HepG2 (cell line): ENCODE measurements at regions not wholly inside any gene's neighbourhood (a gene's known extent, or its start where the extent isn't known, plus 50 kb on each side); places are given as distances from the start of the nearest gene placed in this dataset.
A peak's percentile ranks its signal among the peaks of the same experiment; 100 is the strongest.

Experiments
- ATAC-seq: fragments of 200-7000 bp; cut with Tn5 transposase; 3 replicates; pipeline ENCODE4 v1.9.1; 2020; ENCODE audit warnings: mild to moderate bottlenecking, moderate library complexity
- BruUV-seq: library from RNA; stranded (reverse); fragments of 400-500 nt; replicated peaks from 2 replicates; lab custom pipeline; 2021; lab: Mats Ljungman, UMichigan
- CTCF ChIA-PET: fragments of 300-600 bp; formaldehyde crosslinking; extraction: SDS; loops from one replicate; lab custom pipeline; 2021; ENCODE audit warnings: low total read pairs, inconsistent platforms, low intra/inter-chr PET ratio; lab: Yijun Ruan, JAX
- POLR2A ChIA-PET: fragments of 350-600 bp; sonication (Branson Sonifier 250); formaldehyde crosslinking; loops from one replicate; lab custom pipeline; 2020; ENCODE audit warnings: antibody characterized with exemption, inconsistent platforms; lab: Yijun Ruan, JAX
- DNase-seq: peaks from one replicate; pipeline ENCODE4 v3.0.0-alpha.2; 2015; ENCODE audit warnings: low spot score
- FAIRE-seq: peaks from 3 replicates; lab custom pipeline; 2011; peaks lifted over from hg19 to GRCh38; lab: Jason Lieb, UNC
- H2AFZ ChIP-seq: one replicate; pipeline ENCODE4 v1.6.1; 2011; ENCODE audit warnings: low read length, inconsistent platforms
- H3K27ac ChIP-seq: fragments of 300-600 bp; 3 replicates; pipeline ENCODE4 v1.8.0; 2011; ENCODE audit warnings: mixed run types, mild to moderate bottlenecking, mixed read lengths, low read length, inconsistent platforms; ENCODE audit not compliant: insufficient read depth; ENCODE audit errors: extremely low read length
- H3K27me3 ChIP-seq, 2 experiments: fragments of 200-600 bp in 1 of 2; 2 replicates in 1 of 2; 3 replicates in 1 of 2; pipeline versions ENCODE4 v1.6.0 to v1.8.0; 2011; ENCODE audit warnings: low read length in 2 of 2, mild to moderate bottlenecking in 2 of 2, moderate library complexity in 2 of 2, inconsistent platforms in 1 of 2; ENCODE audit not compliant: insufficient read depth in 2 of 2, control insufficient read depth in 1 of 2
- H3K36me3 ChIP-seq, 2 experiments: fragments of 200-600 bp in 1 of 2; replicated peaks in 1 of 2; 2 replicates in 1 of 2; 3 replicates in 1 of 2; pipeline versions ENCODE4 v1.5.1 to v1.8.0; 2011; ENCODE audit warnings: low read length in 2 of 2, inconsistent platforms in 1 of 2; ENCODE audit not compliant: insufficient read depth in 2 of 2, control insufficient read depth in 1 of 2
- H3K4me1 ChIP-seq: 2 replicates; pipeline ENCODE4 v1.5.1; 2012; ENCODE audit warnings: low read length, inconsistent platforms; ENCODE audit not compliant: insufficient read depth
- H3K4me2 ChIP-seq: 2 replicates; pipeline ENCODE4 v1.6.0; 2011; ENCODE audit warnings: low read depth, low read length, inconsistent platforms
- H3K4me3 ChIP-seq, 3 experiments: fragments of 200-600 bp in 1 of 3; sonication (generic), shearing (Covaris generic) in 1 of 3; replicated peaks in 1 of 3; 2 replicates each; pipeline ENCODE4 v1.5.1; 2011 to 2016; ENCODE audit warnings: low read length in 3 of 3, inconsistent platforms in 2 of 3, low read depth in 2 of 3, mild to moderate bottlenecking in 2 of 3, control low read depth in 1 of 3, mixed read lengths in 1 of 3; ENCODE audit not compliant: insufficient read depth in 1 of 3
- H3K79me2 ChIP-seq: one replicate; pipeline ENCODE4 v1.6.1; 2011; ENCODE audit warnings: low read length, inconsistent platforms; ENCODE audit not compliant: insufficient read depth
- H3K9ac ChIP-seq: 2 replicates; pipeline ENCODE4 v1.6.0; 2011; ENCODE audit warnings: mild to moderate bottlenecking, low read depth, low read length, inconsistent platforms; ENCODE audit not compliant: insufficient read depth
- H3K9me3 ChIP-seq: 2 replicates; pipeline ENCODE4 v1.5.1; 2012; ENCODE audit warnings: mild to moderate bottlenecking, low read length
- H4K20me1 ChIP-seq: 2 replicates; pipeline ENCODE4 v1.6.0; 2011; ENCODE audit warnings: inconsistent platforms, mild to moderate bottlenecking, low read length, moderate library complexity; ENCODE audit not compliant: insufficient read depth
- ARNTL ChIP-seq: sonication (generic); formaldehyde crosslinking; IDR thresholded peaks from 2 replicates; pipeline ENCODE4 v1.4.0; 2020; ENCODE audit warnings: mild to moderate bottlenecking, missing genetic modification reagents
- DPF2 ChIP-seq: sonication (generic); formaldehyde crosslinking; IDR thresholded peaks from 2 replicates; pipeline ENCODE4 v1.4.0; 2020; ENCODE audit warnings: mild to moderate bottlenecking, low read depth, missing genetic modification reagents, borderline replicate concordance
- MAF1 ChIP-seq: sonication (generic); formaldehyde crosslinking; IDR thresholded peaks from 2 replicates; pipeline ENCODE4 v1.5.0; 2020; ENCODE audit warnings: missing genetic modification reagents, borderline replicate concordance
- MYC ChIP-seq: sonication (generic); formaldehyde crosslinking; IDR thresholded peaks from 2 replicates; pipeline ENCODE4 v1.9.0; 2021; ENCODE audit warnings: missing genetic modification reagents, borderline replicate concordance
- NFYC ChIP-seq: IDR thresholded peaks from 2 replicates; pipeline ENCODE4 v1.6.1; 2016; ENCODE audit warnings: missing genetic modification reagents, missing compliant biosample characterization
- SP5 ChIP-seq: IDR thresholded peaks from 2 replicates; pipeline ENCODE4 v1.6.1; 2016; ENCODE audit warnings: low read depth, borderline replicate concordance
- TBP ChIP-seq: sonication (generic); formaldehyde crosslinking; IDR thresholded peaks from 2 replicates; pipeline ENCODE4 v1.5.0; 2020; ENCODE audit warnings: missing genetic modification reagents
- XRCC5 ChIP-seq: fragments of 200-400 bp; formaldehyde crosslinking; optimal IDR thresholded peaks from 2 replicates; pipeline ENCODE3; 2017; ENCODE audit warnings: mild to moderate bottlenecking, low read length
- ZBTB38 ChIP-seq: sonication (generic); formaldehyde crosslinking; IDR thresholded peaks from 2 replicates; pipeline ENCODE4 v1.5.1; 2020; ENCODE audit warnings: mild to moderate bottlenecking, missing genetic modification reagents
- ZNF160 ChIP-seq: sonication (generic); formaldehyde crosslinking; IDR thresholded peaks from 2 replicates; pipeline ENCODE4 v1.8.0; 2022; ENCODE audit warnings: mild to moderate bottlenecking, inconsistent platforms, missing genetic modification reagents
- ZNF264 ChIP-seq: sonication (generic); formaldehyde crosslinking; IDR thresholded peaks from 2 replicates; pipeline ENCODE4 v1.4.0; 2020; ENCODE audit warnings: missing genetic modification reagents
- ZNF672 ChIP-seq: sonication (generic); formaldehyde crosslinking; IDR thresholded peaks from 2 replicates; pipeline ENCODE4 v1.8.1; 2022; ENCODE audit warnings: missing genetic modification reagents
- ZSCAN21 ChIP-seq: sonication (generic); formaldehyde crosslinking; IDR thresholded peaks from 2 replicates; pipeline ENCODE4 v1.8.0; 2022; ENCODE audit warnings: mild to moderate bottlenecking, missing genetic modification reagents, moderate library complexity, borderline replicate concordance
- WGBS: methylation state at CpG from one replicate; pipeline ENCODE4 v1.1.6; 2017; ENCODE audit warnings: low lambda C conversion rate; 5-methylcytosine and 5-hydroxymethylcytosine counted together
- in situ Hi-C: cut with HindIII; loops from 2 replicates; pipeline ENCODE4 v1.10.0; 2017; ENCODE audit warnings: low pct_unique_long_range_greater_than_20kb; ENCODE audit not compliant: extremely low pct_ligation_motif_present
- intact Hi-C: fragments of 100-400 bp; cut with micrococcal nuclease; formaldehyde crosslinking; loops from one replicate; pipeline ENCODE4 v1.10.0; 2022; ENCODE audit not compliant: unreplicated experiment
- TF ChIP-seq, protein P1 (sequence below): IDR thresholded peaks from 2 replicates; pipeline ENCODE4 v1.6.1; 2016; ENCODE audit warnings: missing compliant biosample characterization, missing genetic modification reagents, borderline replicate concordance
- TF ChIP-seq, protein P2 (sequence below): IDR thresholded peaks from 2 replicates; pipeline ENCODE4 v1.6.1; 2016
- TF ChIP-seq, protein P3 (sequence below): sonication (generic); formaldehyde crosslinking; IDR thresholded peaks from 2 replicates; pipeline ENCODE4 v1.8.1; 2022; ENCODE audit warnings: mild to moderate bottlenecking, missing genetic modification reagents
- TF ChIP-seq, protein P4 (sequence below): sonication (generic); formaldehyde crosslinking; IDR thresholded peaks from 2 replicates; pipeline ENCODE4 v1.4.0; 2020; ENCODE audit warnings: missing genetic modification reagents

DNA sequence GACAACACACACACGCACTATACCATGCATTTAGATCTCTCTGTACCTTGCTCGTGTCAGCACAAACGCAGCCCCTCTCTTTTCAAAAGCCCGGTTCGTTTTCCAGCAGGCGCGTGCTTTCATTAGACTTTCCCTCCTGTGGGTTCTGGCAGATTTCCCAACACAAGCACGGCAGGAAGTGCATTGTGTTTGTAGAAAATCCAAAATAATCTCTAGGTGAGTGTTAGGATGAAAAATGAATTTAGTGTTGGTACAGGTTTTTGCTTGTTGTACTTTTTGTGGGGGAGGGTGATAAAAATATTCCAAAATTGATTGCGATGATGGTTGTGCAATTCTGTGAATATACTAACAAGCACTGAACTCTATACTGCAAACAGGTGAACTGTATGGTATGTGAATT lies 54.1 kb upstream of the POFUT2 start (continued):
- TF ChIP-seq, protein P1, sequence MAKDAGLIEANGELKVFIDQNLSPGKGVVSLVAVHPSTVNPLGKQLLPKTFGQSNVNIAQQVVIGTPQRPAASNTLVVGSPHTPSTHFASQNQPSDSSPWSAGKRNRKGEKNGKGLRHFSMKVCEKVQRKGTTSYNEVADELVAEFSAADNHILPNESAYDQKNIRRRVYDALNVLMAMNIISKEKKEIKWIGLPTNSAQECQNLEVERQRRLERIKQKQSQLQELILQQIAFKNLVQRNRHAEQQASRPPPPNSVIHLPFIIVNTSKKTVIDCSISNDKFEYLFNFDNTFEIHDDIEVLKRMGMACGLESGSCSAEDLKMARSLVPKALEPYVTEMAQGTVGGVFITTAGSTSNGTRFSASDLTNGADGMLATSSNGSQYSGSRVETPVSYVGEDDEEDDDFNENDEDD, result peak; percentile 61; the same call in 1 of the 2 replicates
- TF ChIP-seq SP5 (CRISPR knock-in tag), result no peak
- no peak for TF ChIP-seq ZNF672 (CRISPR knock-in tag)
- TF ChIP-seq, protein P2, sequence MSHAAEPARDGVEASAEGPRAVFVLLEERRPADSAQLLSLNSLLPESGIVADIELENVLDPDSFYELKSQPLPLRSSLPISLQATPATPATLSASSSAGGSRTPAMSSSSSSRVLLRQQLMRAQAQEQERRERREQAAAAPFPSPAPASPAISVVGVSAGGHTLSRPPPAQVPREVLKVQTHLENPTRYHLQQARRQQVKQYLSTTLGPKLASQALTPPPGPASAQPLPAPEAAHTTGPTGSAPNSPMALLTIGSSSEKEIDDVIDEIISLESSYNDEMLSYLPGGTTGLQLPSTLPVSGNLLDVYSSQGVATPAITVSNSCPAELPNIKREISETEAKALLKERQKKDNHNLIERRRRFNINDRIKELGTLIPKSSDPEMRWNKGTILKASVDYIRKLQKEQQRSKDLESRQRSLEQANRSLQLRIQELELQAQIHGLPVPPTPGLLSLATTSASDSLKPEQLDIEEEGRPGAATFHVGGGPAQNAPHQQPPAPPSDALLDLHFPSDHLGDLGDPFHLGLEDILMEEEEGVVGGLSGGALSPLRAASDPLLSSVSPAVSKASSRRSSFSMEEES (CRISPR knock-in tag), result no peak

- Histone ChIP-seq H3K27ac (no peak overlapping the region), H3K4me1 (peaks cover 33% of the 10 kb centered on the region), H3K79me2 (no peaks in the 10 kb centered on the region), H3K4me2 (no peak overlapping the region), H2AFZ (no peak overlapping the region), H4K20me1 (no peaks in the 10 kb centered on the region), H3K9me3 (no peaks in the 10 kb centered on the region), H3K9ac (no peak overlapping the region), H3K36me3 (no peaks in the 10 kb centered on the region), H3K27me3 (0 out of 5 replicates have a peak, but pooled peaks cover 0 to 7% of the 10 kb centered on the region in 2 experiments), H3K4me3 (no peak overlapping the region)
- ATAC-seq, result no peak
- intact Hi-C loops (no loop called here), in situ Hi-C loops (no loop called here)
- no TSS peak for BruUV-seq
- POLR2A ChIA-PET, result no interaction called here
- DNase-seq, result no peak
- no peak for FAIRE-seq
- WGBS, result 75% methylated on average over 15 of the region's 15 CpGs
- no peak for TF ChIP-seq XRCC5
- TF ChIP-seq ZNF264 (CRISPR knock-in tag), result no peak
- no peak for TF ChIP-seq MAF1 (CRISPR knock-in tag)
- TF ChIP-seq, protein P3, sequence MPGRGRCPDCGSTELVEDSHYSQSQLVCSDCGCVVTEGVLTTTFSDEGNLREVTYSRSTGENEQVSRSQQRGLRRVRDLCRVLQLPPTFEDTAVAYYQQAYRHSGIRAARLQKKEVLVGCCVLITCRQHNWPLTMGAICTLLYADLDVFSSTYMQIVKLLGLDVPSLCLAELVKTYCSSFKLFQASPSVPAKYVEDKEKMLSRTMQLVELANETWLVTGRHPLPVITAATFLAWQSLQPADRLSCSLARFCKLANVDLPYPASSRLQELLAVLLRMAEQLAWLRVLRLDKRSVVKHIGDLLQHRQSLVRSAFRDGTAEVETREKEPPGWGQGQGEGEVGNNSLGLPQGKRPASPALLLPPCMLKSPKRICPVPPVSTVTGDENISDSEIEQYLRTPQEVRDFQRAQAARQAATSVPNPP (CRISPR knock-in tag), result no peak
- no peak for TF ChIP-seq ARNTL (CRISPR knock-in tag)
- no peak for TF ChIP-seq ZSCAN21 (CRISPR knock-in tag)
- no peak for TF ChIP-seq MYC
- no peak for TF ChIP-seq TBP
- no peak for TF ChIP-seq NFYC
- TF ChIP-seq DPF2, result no peak
- no peak for TF ChIP-seq ZNF160
- TF ChIP-seq, protein P4, sequence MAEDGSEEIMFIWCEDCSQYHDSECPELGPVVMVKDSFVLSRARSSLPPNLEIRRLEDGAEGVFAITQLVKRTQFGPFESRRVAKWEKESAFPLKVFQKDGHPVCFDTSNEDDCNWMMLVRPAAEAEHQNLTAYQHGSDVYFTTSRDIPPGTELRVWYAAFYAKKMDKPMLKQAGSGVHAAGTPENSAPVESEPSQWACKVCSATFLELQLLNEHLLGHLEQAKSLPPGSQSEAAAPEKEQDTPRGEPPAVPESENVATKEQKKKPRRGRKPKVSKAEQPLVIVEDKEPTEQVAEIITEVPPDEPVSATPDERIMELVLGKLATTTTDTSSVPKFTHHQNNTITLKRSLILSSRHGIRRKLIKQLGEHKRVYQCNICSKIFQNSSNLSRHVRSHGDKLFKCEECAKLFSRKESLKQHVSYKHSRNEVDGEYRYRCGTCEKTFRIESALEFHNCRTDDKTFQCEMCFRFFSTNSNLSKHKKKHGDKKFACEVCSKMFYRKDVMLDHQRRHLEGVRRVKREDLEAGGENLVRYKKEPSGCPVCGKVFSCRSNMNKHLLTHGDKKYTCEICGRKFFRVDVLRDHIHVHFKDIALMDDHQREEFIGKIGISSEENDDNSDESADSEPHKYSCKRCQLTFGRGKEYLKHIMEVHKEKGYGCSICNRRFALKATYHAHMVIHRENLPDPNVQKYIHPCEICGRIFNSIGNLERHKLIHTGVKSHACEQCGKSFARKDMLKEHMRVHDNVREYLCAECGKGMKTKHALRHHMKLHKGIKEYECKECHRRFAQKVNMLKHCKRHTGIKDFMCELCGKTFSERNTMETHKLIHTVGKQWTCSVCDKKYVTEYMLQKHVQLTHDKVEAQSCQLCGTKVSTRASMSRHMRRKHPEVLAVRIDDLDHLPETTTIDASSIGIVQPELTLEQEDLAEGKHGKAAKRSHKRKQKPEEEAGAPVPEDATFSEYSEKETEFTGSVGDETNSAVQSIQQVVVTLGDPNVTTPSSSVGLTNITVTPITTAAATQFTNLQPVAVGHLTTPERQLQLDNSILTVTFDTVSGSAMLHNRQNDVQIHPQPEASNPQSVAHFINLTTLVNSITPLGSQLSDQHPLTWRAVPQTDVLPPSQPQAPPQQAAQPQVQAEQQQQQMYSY (CRISPR knock-in tag), result no peak
- no peak for TF ChIP-seq ZBTB38 (CRISPR knock-in tag)
- CTCF ChIA-PET, result no interaction called here
Observed at GRCh38 chr21:45343891-45344290, 56.2 kb upstream of the POFUT2 start.
